ENCODE measurements at regions not wholly inside any gene's neighbourhood (a gene's known extent, or its start where the extent isn't known, plus 50 kb on each side); places are given as distances from the start of the nearest gene placed in this dataset.

- no peak for ATAC-seq
- H3K36me3 ChIP-seq: no peaks in the 10 kb centered on the region
- 90 to 91% methylated on average over 2 to 8 of the region's 18 CpGs for WGBS, 2 donors (ENCODE audit: low coverage in 1 of 2)
- H3K4me1 ChIP-seq: peaks cover 0 to 9% (median 7%) of the 10 kb centered on the region in 3 donors
- TF ChIP-seq POLR2AphosphoS5 (IDR thresholded peaks at IDR 0.05) (no peak), POLR2A (IDR thresholded peaks at IDR 0.05) (no peak)
- no peak overlapping the region for H3K4me3 ChIP-seq
- peaks cover 6% of the 10 kb centered on the region for H3K27me3 ChIP-seq
- no peak overlapping the region for H3K27ac ChIP-seq
- H3K9me3 ChIP-seq: no peaks in the 10 kb centered on the region
Observed at GRCh38 chr21:43337901-43338655, 88.9 kb downstream of the SIK1 start.

GRCh38 chr21:43335119-43335518, 91.8 kb downstream of the SIK1 start:
- Histone ChIP-seq H3K36me3 (no peaks in the 10 kb centered on the region), H3K27ac (no peak overlapping the region), H3K27me3 (peaks cover 6% of the 10 kb centered on the region), H3K9me3 (no peaks in the 10 kb centered on the region), H3K4me3 (no peak overlapping the region), H3K4me1 (peaks cover 0 to 21% (median 11%) of the 10 kb centered on the region in 3 donors)
- TF ChIP-seq POLR2AphosphoS5 (IDR thresholded peaks at IDR 0.05) (no peak), POLR2A (IDR thresholded peaks at IDR 0.05) (no peak), EP300 (IDR thresholded peaks at IDR 0.05) (no peak), CTCF (IDR thresholded peaks at IDR 0.05) (no peak)
- no peak for ATAC-seq
- 91% methylated on average over 4 of the region's 10 CpGs; no CpG with 5 or more reads in 1 of the 2 donors for WGBS, 2 donors (ENCODE audit: low coverage in 1 of 2)

GRCh38 chr21:43334214-43334958, 92.5 kb downstream of the SIK1 start:
- no peak for ATAC-seq
- H3K27ac ChIP-seq: no peak overlapping the region

GRCh38 chr21:43333298-43334062, 93.5 kb downstream of the SIK1 start:
- WGBS, 2 donors (ENCODE audit: low coverage in 1 of 2): 31% methylated on average over 12 to 14 of the region's 35 CpGs
- Histone ChIP-seq H3K4me3 (peak overlapping the region in 1 of 2 donors; percentile 23), H3K4me1 (peaks cover 0 to 21% (median 11%) of the 10 kb centered on the region in 3 donors), H3K9me3 (no peaks in the 10 kb centered on the region), H3K36me3 (no peaks in the 10 kb centered on the region), H3K27me3 (no peaks in the 10 kb centered on the region), H3K27ac (peak overlapping the region in 2 of 4 donors; percentile 38 to 63)
- TF ChIP-seq CTCF (IDR thresholded peaks at IDR 0.05) (no peak), POLR2AphosphoS5 (IDR thresholded peaks at IDR 0.05) (peak; percentile 53), EP300 (IDR thresholded peaks at IDR 0.05) (no peak), POLR2A (IDR thresholded peaks at IDR 0.05) (no peak)
- ATAC-seq: peak; percentile 59

More at GRCh38 chr21:43334214-43334958, 92.5 kb downstream of the SIK1 start:
- WGBS, 2 donors (ENCODE audit: low coverage in 1 of 2): 94% methylated on average over 10 to 12 of the region's 16 CpGs
- Histone ChIP-seq H3K27me3 (peaks cover 4% of the 10 kb centered on the region), H3K9me3 (no peaks in the 10 kb centered on the region), H3K36me3 (no peaks in the 10 kb centered on the region), H3K4me3 (no peak overlapping the region), H3K4me1 (peaks cover 0 to 21% (median 11%) of the 10 kb centered on the region in 3 donors)
- no peak for TF ChIP-seq CTCF (IDR thresholded peaks at IDR 0.05)
- TF ChIP-seq POLR2AphosphoS5 (IDR thresholded peaks at IDR 0.05): no peak
- no peak for TF ChIP-seq POLR2A (IDR thresholded peaks at IDR 0.05)
- TF ChIP-seq EP300 (IDR thresholded peaks at IDR 0.05): no peak

GRCh38 chr21:43332861-43333297, 94.1 kb downstream of the SIK1 start:
- Histone ChIP-seq H3K27me3 (no peaks in the 10 kb centered on the region), H3K4me3 (peak overlapping the region in 1 of 2 donors; percentile 23), H3K27ac (peak overlapping the region in 2 of 4 donors; percentile 38 to 63), H3K9me3 (no peaks in the 10 kb centered on the region), H3K36me3 (no peaks in the 10 kb centered on the region), H3K4me1 (peaks cover 0 to 21% (median 11%) of the 10 kb centered on the region in 3 donors)
- 10 to 53% methylated on average over 2 of the region's 16 CpGs for WGBS, 2 donors (ENCODE audit: low coverage in 1 of 2)
- TF ChIP-seq EP300 (IDR thresholded peaks at IDR 0.05): no peak
- TF ChIP-seq POLR2A (IDR thresholded peaks at IDR 0.05): no peak
- no peak for TF ChIP-seq POLR2AphosphoS5 (IDR thresholded peaks at IDR 0.05)
- no peak for TF ChIP-seq CTCF (IDR thresholded peaks at IDR 0.05)
- ATAC-seq: no peak
